ENCODE measurements at regions not wholly inside any gene's neighbourhood (a gene's known extent, or its start where the extent isn't known, plus 50 kb on each side); places are given as distances from the start of the nearest gene placed in this dataset.

DNA sequence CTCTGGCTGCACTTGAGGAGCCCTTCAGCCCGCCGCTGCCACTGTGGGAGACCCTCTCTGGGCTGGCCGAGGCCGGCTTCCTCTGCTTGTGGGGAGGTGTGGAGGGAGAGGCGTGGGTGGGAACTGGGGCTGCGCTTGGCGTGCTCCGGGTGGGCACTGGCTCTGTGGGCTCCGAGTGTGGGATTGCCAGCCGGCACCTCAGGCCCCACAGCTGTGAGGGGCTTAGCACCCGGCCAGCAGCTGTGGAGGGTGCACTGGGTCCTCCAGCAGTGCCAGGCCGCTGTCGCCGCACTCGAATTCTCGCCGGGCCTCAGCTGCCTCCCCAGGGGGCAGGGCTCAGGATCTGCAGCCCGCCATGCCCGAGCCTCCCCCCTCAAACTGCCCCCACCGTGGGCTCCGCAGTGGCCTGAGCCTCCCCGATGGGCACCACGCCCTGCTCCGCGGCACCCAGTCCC lies 808.0 kb upstream of the SOX11 start:
- H3K27me3 Mint-ChIP-seq (ENCODE audit: low read depth): no peaks in the 10 kb centered on the region
- no peak for DNase-seq (ENCODE audit: low spot score)
- no peak overlapping the region for H3K4me3 Mint-ChIP-seq (ENCODE audit: low read depth)
- H3K9me3 Mint-ChIP-seq: peaks cover 36% of the 10 kb centered on the region
- no peak overlapping the region for H3K27ac Mint-ChIP-seq
- H3K36me3 Mint-ChIP-seq (ENCODE audit: low read depth): no peaks in the 10 kb centered on the region
- intact Hi-C loops (cut with micrococcal nuclease): no loop called here
- no peaks in the 10 kb centered on the region for H3K4me1 Mint-ChIP-seq (ENCODE audit: low read depth)

DNA sequence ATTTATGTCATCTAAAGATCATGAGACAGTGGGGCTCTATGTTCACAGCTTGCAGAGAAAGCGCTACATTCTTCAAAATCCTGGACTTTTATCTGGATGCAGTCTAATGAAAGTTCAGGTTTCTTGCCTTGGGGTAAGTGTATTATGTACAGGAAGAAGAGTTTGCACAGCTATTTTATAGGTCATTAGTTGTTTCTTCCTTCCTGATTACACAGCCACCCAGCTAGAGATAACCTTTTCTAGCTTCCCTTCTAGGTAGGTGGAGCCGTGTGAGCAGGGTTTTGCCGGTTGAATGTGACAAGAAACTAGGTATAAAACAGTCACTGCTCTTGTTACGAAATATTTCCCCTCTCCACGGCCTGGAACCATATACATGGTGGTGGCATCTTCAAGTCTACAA lies 800.8 kb upstream of the SOX11 start:
- H3K9me3 Mint-ChIP-seq: peaks cover 25% of the 10 kb centered on the region
- no peaks in the 10 kb centered on the region for H3K36me3 Mint-ChIP-seq (ENCODE audit: low read depth)
- no peaks in the 10 kb centered on the region for H3K4me1 Mint-ChIP-seq (ENCODE audit: low read depth)
- H3K4me3 Mint-ChIP-seq (ENCODE audit: low read depth): no peak overlapping the region
- no peak overlapping the region for H3K27ac Mint-ChIP-seq
- DNase-seq (ENCODE audit: low spot score): no peak
- no peaks in the 10 kb centered on the region for H3K27me3 Mint-ChIP-seq (ENCODE audit: low read depth)
- intact Hi-C loops (cut with micrococcal nuclease): no loop called here

DNA sequence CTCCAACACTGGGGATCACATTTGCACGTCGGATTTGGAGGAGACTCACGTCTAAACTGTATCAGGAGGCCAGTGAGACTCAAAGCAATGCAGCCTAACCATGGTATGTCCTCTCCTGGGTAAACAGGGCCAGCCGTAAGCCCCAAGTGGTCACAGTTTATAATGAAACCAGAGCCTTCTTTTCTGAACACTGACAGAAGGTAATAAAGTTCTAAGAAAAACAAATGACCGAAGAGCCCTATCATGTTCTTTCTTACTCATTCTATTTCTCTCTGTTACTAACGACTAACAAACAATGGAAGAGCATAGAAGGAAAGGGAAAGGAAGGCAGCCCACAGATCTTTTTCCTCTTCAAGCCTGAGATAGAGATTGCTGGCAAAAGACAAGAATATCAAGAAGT lies 796.8 kb upstream of the SOX11 start:
- no peaks in the 10 kb centered on the region for H3K36me3 Mint-ChIP-seq (ENCODE audit: low read depth)
- H3K27me3 Mint-ChIP-seq (ENCODE audit: low read depth): no peaks in the 10 kb centered on the region
- H3K27ac Mint-ChIP-seq: no peak overlapping the region
- no peaks in the 10 kb centered on the region for H3K4me1 Mint-ChIP-seq (ENCODE audit: low read depth)
- intact Hi-C loops (cut with micrococcal nuclease): no loop called here
- no peak overlapping the region for H3K4me3 Mint-ChIP-seq (ENCODE audit: low read depth)
- H3K9me3 Mint-ChIP-seq: peaks cover 38% of the 10 kb centered on the region
- no peak for DNase-seq (ENCODE audit: low spot score)

DNA sequence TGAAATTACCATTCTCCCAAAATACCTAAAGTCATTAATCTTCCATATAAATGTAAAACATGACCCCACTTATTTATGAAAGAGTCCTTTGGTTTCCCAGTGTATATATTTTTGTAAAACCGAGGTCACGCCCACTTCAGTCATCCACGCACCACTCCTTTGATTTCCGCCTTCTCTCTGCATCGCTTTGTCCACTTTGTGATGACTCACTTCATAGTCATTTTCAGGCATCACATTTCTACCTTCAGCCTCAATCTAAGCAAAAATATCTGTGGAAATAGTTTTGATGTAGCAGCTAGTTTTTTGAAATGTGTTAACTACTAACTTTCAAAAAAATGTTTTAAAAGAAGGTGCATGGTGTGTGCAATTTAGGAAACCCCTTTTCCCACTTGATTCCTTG lies 793.5 kb upstream of the SOX11 start:
- H3K36me3 Mint-ChIP-seq (ENCODE audit: low read depth): no peaks in the 10 kb centered on the region
- intact Hi-C loops (cut with micrococcal nuclease): no loop called here
- DNase-seq (ENCODE audit: low spot score): no peak
- peaks cover 37% of the 10 kb centered on the region for H3K9me3 Mint-ChIP-seq
- H3K27ac Mint-ChIP-seq: no peak overlapping the region
- no peaks in the 10 kb centered on the region for H3K27me3 Mint-ChIP-seq (ENCODE audit: low read depth)
- no peak overlapping the region for H3K4me3 Mint-ChIP-seq (ENCODE audit: low read depth)
- no peaks in the 10 kb centered on the region for H3K4me1 Mint-ChIP-seq (ENCODE audit: low read depth)

DNA sequence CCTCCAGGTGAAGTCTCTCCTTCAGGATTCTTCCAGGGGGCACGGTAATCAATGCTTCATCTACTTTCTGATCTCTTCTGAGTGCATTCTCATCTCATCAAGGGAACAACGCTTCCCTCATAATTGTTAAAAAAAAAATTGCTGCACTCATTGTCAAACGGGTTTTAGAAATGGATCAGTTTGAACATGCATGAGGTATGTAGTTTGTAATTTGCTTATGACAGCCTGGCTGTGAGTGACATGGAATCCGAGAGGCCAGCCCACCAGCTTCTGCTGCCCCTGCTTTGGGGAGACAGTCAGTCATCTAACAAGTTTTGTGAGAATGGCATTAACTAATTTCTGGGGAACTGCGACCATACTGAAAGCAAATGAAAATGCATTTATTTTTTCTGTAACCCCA lies 791.9 kb upstream of the SOX11 start:
- no peak overlapping the region for H3K27ac Mint-ChIP-seq
- no peak for DNase-seq (ENCODE audit: low spot score)
- peaks cover 34% of the 10 kb centered on the region for H3K9me3 Mint-ChIP-seq
- H3K4me1 Mint-ChIP-seq (ENCODE audit: low read depth): no peaks in the 10 kb centered on the region
- no peaks in the 10 kb centered on the region for H3K27me3 Mint-ChIP-seq (ENCODE audit: low read depth)
- H3K36me3 Mint-ChIP-seq (ENCODE audit: low read depth): no peaks in the 10 kb centered on the region
- intact Hi-C loops (cut with micrococcal nuclease): no loop called here
- no peak overlapping the region for H3K4me3 Mint-ChIP-seq (ENCODE audit: low read depth)

DNA sequence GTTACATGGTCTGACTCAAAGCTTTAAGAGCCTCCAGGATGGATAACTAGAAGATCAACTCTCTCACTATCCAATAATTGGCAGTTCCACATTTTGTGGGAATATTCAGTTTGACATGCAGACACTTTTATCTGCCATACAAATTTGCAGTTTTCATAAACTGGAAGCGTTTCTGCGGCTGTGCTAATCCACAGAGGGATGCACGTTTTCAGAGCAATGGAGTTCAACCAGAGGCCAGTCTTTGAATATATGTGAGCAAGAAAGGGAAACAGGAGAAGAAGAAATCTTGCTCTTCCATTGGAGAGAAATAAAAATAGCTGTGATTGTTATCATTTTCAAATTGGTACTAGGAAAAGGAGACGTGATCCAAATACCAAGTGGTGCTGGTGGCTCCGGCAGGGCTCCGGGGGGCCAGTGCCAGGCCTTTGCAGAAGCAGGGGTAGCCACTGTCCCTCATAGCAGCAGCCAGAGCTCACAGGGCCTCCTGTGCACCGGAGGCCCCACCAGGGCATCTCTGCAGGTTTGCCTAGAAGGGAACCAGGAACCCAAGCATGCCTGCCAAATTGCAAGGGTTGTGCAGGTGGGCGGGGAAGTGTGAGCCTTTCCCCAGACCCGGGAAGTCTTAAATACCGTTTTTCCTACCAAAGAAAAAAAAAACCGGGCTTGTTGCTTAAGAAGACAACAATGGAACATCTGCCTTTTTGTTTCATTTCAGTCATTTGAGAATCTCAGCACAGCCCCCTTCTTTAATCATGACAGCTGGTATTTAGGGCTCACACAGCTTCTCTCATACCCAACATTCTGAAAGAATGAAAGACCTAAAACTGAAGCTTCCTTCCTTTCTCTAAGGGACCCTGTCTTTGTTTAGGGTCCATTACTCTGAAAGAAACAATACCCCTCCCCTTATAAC lies 791.1 kb upstream of the SOX11 start:
- Mint-ChIP-seq H3K36me3 (ENCODE audit: low read depth) (no peaks in the 10 kb centered on the region), H3K27ac (no peak overlapping the region), H3K4me3 (ENCODE audit: low read depth) (no peak overlapping the region), H3K4me1 (ENCODE audit: low read depth) (no peaks in the 10 kb centered on the region), H3K9me3 (peaks cover 34% of the 10 kb centered on the region), H3K27me3 (ENCODE audit: low read depth) (no peaks in the 10 kb centered on the region)
- no peak for DNase-seq (ENCODE audit: low spot score)
- intact Hi-C loops (cut with micrococcal nuclease): no loop called here

DNA sequence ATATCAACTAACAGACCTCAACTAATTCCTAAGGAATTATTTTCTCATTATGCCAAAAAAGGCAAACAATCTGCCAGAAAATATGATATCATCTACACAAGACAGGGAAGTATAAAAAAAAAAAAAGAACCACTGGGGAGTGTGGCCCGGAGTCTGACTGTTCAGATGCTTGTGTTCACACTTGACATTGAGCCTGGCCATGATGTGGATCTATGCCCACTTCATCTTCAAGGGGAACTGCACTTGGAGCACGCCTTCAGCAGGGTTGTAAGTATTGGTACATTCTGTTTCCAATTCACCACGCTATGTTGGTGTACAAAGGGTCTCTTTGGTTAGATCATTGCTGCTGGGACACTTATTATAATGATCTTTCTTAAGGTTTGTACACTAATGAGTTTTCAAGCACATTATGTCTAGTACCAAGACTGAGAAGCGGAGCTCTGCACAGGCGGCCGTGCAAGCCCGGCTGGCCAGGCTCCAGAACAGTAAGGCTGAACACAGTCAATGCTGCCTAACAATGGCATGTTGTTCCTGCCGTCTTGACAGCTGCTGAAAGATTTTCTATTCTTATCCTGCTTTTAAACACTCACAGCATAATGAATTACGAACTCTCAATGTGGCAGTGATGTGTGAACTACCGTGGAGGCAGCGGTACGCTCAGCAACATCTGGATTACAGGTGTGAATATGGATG lies 788.4 kb upstream of the SOX11 start:
- H3K4me1 Mint-ChIP-seq (ENCODE audit: low read depth): no peaks in the 10 kb centered on the region
- no peak overlapping the region for H3K27ac Mint-ChIP-seq
- intact Hi-C loops (cut with micrococcal nuclease): no loop called here
- H3K9me3 Mint-ChIP-seq: peaks cover 15% of the 10 kb centered on the region
- H3K36me3 Mint-ChIP-seq (ENCODE audit: low read depth): no peaks in the 10 kb centered on the region
- no peaks in the 10 kb centered on the region for H3K27me3 Mint-ChIP-seq (ENCODE audit: low read depth)
- no peak overlapping the region for H3K4me3 Mint-ChIP-seq (ENCODE audit: low read depth)
- DNase-seq (ENCODE audit: low spot score): no peak

DNA sequence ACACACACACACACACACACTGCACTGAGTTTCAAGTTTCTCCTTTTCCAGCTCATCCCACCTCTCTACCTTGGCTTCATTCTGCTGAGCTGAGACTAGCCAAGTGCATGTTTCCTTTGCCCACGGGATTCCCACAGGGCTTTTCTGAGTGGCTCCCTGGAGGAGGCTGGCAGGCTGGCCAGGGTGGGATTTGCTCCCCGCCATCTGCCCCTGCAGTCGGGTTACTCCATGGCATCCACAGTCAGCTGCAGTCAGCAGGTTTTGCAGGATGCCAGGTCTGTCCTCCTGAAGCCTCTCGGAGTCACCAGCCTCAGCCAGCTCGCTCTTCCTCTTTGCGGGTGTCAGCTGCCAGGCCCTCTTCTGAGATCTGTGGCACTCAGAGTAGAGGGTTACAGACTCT lies 783.7 kb upstream of the SOX11 start:
- intact Hi-C loops (cut with micrococcal nuclease): no loop called here
- H3K4me3 Mint-ChIP-seq (ENCODE audit: low read depth): no peak overlapping the region
- H3K4me1 Mint-ChIP-seq (ENCODE audit: low read depth): no peaks in the 10 kb centered on the region

DNA sequence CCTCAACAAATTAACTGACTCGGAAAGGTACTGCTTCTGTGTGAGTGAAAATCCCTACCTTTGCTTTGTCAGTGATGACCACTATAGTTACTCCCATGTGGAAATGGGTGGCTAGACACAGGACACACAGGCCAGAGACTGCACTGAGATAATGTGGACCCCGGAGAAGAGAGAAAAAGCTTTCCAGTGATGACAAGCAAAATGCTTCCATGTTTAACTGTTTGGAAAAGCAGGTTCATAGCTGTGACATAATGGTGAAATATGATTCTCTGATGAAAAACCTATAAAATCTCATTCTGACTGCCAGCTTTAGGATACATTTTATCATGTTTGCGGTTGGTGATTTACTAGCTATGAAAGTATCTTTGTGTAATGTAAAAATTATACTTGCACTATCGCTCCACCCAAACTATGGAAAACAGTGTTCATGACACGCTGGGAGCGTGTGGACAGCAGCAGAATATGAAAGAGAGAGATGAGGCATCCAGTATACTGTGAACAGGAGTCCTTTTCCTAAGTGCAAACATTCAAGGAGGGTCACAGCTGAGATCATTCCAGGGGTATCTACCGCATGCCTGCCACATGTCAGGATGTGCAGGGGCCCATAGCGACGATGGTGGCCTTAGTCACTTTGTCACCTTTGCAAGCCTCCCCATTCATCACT lies 782.7 kb upstream of the SOX11 start:
- H3K4me3 Mint-ChIP-seq (ENCODE audit: low read depth): no peak overlapping the region
- intact Hi-C loops (cut with micrococcal nuclease): no loop called here
- peaks cover 18% of the 10 kb centered on the region for H3K9me3 Mint-ChIP-seq
- no peaks in the 10 kb centered on the region for H3K36me3 Mint-ChIP-seq (ENCODE audit: low read depth)
- H3K27ac Mint-ChIP-seq: no peak overlapping the region
- no peaks in the 10 kb centered on the region for H3K27me3 Mint-ChIP-seq (ENCODE audit: low read depth)
- H3K4me1 Mint-ChIP-seq (ENCODE audit: low read depth): no peaks in the 10 kb centered on the region
- DNase-seq (ENCODE audit: low spot score): no peak

More for the DNA sequence above, 783.7 kb upstream of the SOX11 start:
- Mint-ChIP-seq H3K27ac (no peak overlapping the region), H3K27me3 (ENCODE audit: low read depth) (no peaks in the 10 kb centered on the region), H3K36me3 (ENCODE audit: low read depth) (no peaks in the 10 kb centered on the region), H3K9me3 (peaks cover 16% of the 10 kb centered on the region)
- no peak for DNase-seq (ENCODE audit: low spot score)

DNA sequence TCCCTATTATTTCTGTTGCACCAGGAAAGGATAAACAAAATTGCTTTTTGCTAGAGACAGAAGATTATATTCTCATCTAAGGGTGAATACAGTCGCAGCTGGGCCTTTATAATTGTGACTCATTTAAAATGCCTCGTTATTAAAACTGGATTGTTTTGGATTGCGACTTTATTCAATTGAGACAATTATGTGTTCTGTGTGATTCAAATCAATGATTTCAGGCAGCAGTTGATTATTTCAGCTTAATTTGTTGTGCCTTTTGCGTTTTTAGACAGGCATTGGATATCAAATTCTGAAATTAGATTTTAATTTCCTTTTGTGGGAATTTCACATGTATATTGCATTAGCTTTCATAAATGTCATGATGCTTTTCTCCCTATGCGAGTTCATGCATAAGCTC lies 778.1 kb upstream of the SOX11 start:
- H3K9me3 Mint-ChIP-seq: peaks cover 29% of the 10 kb centered on the region
- intact Hi-C loops (cut with micrococcal nuclease): no loop called here
- H3K27ac Mint-ChIP-seq: no peak overlapping the region
- H3K27me3 Mint-ChIP-seq (ENCODE audit: low read depth): no peaks in the 10 kb centered on the region
- no peaks in the 10 kb centered on the region for H3K36me3 Mint-ChIP-seq (ENCODE audit: low read depth)
- DNase-seq (ENCODE audit: low spot score): no peak
- H3K4me3 Mint-ChIP-seq (ENCODE audit: low read depth): no peak overlapping the region
- H3K4me1 Mint-ChIP-seq (ENCODE audit: low read depth): no peaks in the 10 kb centered on the region

DNA sequence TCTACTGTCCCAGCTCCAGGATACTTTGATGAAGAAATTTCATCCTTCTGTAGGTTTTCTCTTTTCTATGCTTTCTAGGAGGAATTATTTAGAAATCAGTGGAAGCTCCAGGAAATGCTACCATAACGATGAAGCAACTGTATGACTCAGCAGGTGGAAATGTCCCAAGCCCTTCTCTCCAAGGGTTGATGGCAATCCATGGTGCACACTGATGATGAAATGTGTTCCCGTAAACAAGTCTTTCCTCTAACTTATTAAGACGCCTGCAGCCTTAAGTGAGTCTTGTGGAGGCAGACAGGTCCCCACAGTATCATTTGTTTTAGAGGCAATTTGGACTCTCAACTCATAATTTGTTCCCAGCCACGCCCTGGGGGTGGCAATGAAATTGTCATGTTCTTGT lies 777.6 kb upstream of the SOX11 start:
- no peaks in the 10 kb centered on the region for H3K36me3 Mint-ChIP-seq (ENCODE audit: low read depth)
- H3K4me1 Mint-ChIP-seq (ENCODE audit: low read depth): no peaks in the 10 kb centered on the region
- intact Hi-C loops (cut with micrococcal nuclease): no loop called here
- peaks cover 25% of the 10 kb centered on the region for H3K9me3 Mint-ChIP-seq
- H3K27me3 Mint-ChIP-seq (ENCODE audit: low read depth): no peaks in the 10 kb centered on the region
- no peak for DNase-seq (ENCODE audit: low spot score)
- no peak overlapping the region for H3K27ac Mint-ChIP-seq
- no peak overlapping the region for H3K4me3 Mint-ChIP-seq (ENCODE audit: low read depth)

DNA sequence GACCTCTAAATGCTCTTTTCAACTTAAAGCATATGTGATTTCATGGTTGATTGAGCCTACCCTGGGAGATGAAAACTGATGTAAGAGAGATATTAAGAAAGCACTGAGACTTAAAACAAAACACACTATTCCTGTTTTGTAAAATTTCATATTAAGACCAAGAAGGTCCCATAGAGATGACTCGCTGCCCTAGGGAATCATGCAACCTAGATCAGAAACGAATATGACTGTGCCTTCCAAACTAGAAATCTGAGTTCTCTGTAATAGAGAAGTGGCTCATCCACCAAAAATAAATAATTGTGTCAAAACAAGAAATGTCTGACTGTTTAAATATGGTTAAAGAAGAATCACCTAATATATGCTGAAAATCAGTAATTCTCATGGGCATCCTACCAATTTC lies 776.8 kb upstream of the SOX11 start:
- Mint-ChIP-seq H3K27me3 (ENCODE audit: low read depth) (no peaks in the 10 kb centered on the region), H3K9me3 (peaks cover 25% of the 10 kb centered on the region), H3K4me3 (ENCODE audit: low read depth) (no peak overlapping the region), H3K27ac (no peak overlapping the region), H3K4me1 (ENCODE audit: low read depth) (no peaks in the 10 kb centered on the region), H3K36me3 (ENCODE audit: low read depth) (no peaks in the 10 kb centered on the region)
- no peak for DNase-seq (ENCODE audit: low spot score)
- intact Hi-C loops (cut with micrococcal nuclease): no loop called here

DNA sequence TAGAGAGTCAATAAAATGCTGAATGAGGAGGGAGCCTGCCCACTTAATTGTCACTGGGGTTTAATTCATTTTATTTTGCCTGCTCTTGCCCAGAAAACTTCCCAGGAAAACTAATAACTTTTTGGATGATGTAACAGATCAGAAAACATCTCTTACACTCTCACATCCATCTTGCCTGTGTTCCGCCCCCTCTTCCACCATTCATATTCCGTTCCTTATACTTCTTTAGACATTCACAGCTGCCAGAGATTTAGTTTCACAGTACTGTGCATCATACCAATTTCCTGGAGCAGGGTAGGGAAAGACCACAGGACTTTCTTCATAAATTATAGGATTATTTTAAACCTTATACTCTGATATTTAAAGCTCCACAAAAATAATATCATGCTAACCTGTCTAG lies 776.1 kb upstream of the SOX11 start:
- intact Hi-C loops (cut with micrococcal nuclease): no loop called here
- no peaks in the 10 kb centered on the region for H3K27me3 Mint-ChIP-seq (ENCODE audit: low read depth)

More for the DNA sequence above, 776.1 kb upstream of the SOX11 start:
- Mint-ChIP-seq H3K36me3 (ENCODE audit: low read depth) (no peaks in the 10 kb centered on the region), H3K27ac (no peak overlapping the region), H3K9me3 (peaks cover 25% of the 10 kb centered on the region), H3K4me1 (ENCODE audit: low read depth) (no peaks in the 10 kb centered on the region), H3K4me3 (ENCODE audit: low read depth) (no peak overlapping the region)
- no peak for DNase-seq (ENCODE audit: low spot score)

All from activated T-helper 2 cell treated with anti-CD3 and anti-CD28 coated beads, Interferon-gamma antibody, Interleukin-2, Interleukin-4, amounts not matched to agents 10 μg/mL and 5 μg/mL and 100 μg/mL, durations not matched to agents 14 hours and 24 hours and 36 hours (primary cell).